Endodermal cell (in vitro differentiated cells): ENCODE measurements at regions not wholly inside any gene's neighbourhood (a gene's known extent, or its start where the extent isn't known, plus 50 kb on each side); places are given as distances from the start of the nearest gene placed in this dataset.

ENCODE experiments used
- DNase-seq: peaks from one replicate; pipeline ENCODE4 v3.0.0-alpha.2; 2017
- H3K27ac ChIP-seq: 2 replicates; pipeline ENCODE4 v1.5.1; 2013; ENCODE audit warnings: mild to moderate bottlenecking, low read depth, low read length, moderate library complexity
- H3K27me3 ChIP-seq: 2 replicates; pipeline ENCODE4 v1.6.1; 2013; ENCODE audit warnings: mild to moderate bottlenecking, low read length, moderate library complexity; ENCODE audit not compliant: insufficient read depth, control insufficient read depth, poor library complexity, severe bottlenecking
- H3K36me3 ChIP-seq: 2 replicates; pipeline ENCODE4 v1.7.0; 2013; ENCODE audit warnings: mild to moderate bottlenecking, low read length, moderate library complexity; ENCODE audit not compliant: control insufficient read depth, insufficient read depth
- H3K4me1 ChIP-seq: one replicate; pipeline ENCODE4 v1.7.0; 2013; ENCODE audit warnings: low read length; ENCODE audit not compliant: control insufficient read depth, insufficient read depth
- H3K4me3 ChIP-seq: 2 replicates; pipeline ENCODE4 v1.5.1; 2013; ENCODE audit warnings: mild to moderate bottlenecking, low read length, moderate library complexity
- H3K9ac ChIP-seq: 2 replicates; pipeline ENCODE4 v1.6.1; 2013; ENCODE audit warnings: mild to moderate bottlenecking, low read length, moderate library complexity; ENCODE audit not compliant: poor library complexity, severe bottlenecking; ENCODE audit errors: extremely low read depth
- H3K9me3 ChIP-seq: 2 replicates; pipeline ENCODE4 v1.6.1; 2013; ENCODE audit warnings: mild to moderate bottlenecking, low read length, moderate library complexity; ENCODE audit not compliant: control insufficient read depth
- H3K27ac Mint-ChIP-seq: 2 replicates; pipeline ENCODE4 v1.8.0; 2020; ENCODE audit warnings: mixed read lengths
- H3K27me3 Mint-ChIP-seq: 2 replicates; pipeline ENCODE4 v1.8.0; 2021; ENCODE audit warnings: mild to moderate bottlenecking, mixed read lengths; ENCODE audit not compliant: insufficient read depth
- H3K36me3 Mint-ChIP-seq: 2 replicates; pipeline ENCODE4 v1.8.0; 2020; ENCODE audit warnings: low read depth, mixed read lengths
- H3K4me1 Mint-ChIP-seq: 2 replicates; pipeline ENCODE4 v1.8.0; 2020; ENCODE audit warnings: mixed read lengths
- H3K4me3 Mint-ChIP-seq: 2 replicates; pipeline ENCODE4 v1.8.0; 2020; ENCODE audit warnings: mild to moderate bottlenecking, moderate library complexity, mixed read lengths
- H3K9me3 Mint-ChIP-seq: 2 replicates; pipeline ENCODE4 v1.8.0; 2020; ENCODE audit warnings: mild to moderate bottlenecking, mixed read lengths
- CTCF ChIP-seq: fragments of 200-600 bp; sonication (generic); conservative IDR thresholded peaks from 2 replicates; pipeline ENCODE4 v1.5.0; 2021; ENCODE audit warnings: antibody characterized with exemption, mild to moderate bottlenecking
- WGBS, 2 experiments: methylation state at CpG; one replicate each; pipeline versions ENCODE4 v1.1.5 to v1.1.7; 2013; ENCODE audit warnings: missing lambda C conversion rate in 2 of 2, mixed read lengths in 1 of 2; ENCODE audit not compliant: insufficient coverage in 1 of 2, insufficient read length in 1 of 2; 5-methylcytosine and 5-hydroxymethylcytosine counted together

GRCh38 chr1:216809649-216810048, 86.4 kb upstream of the ESRRG start:
- Histone ChIP-seq H3K9ac (no peak overlapping the region), H3K4me3 (no peak overlapping the region), H3K27me3 (no peaks in the 10 kb centered on the region), H3K27ac (no peak overlapping the region), H3K4me1 (no peaks in the 10 kb centered on the region), H3K9me3 (no peaks in the 10 kb centered on the region), H3K36me3 (no peaks in the 10 kb centered on the region)
- Mint-ChIP-seq H3K36me3 (no peaks in the 10 kb centered on the region), H3K4me3 (no peak overlapping the region), H3K4me1 (peaks cover 4% of the 10 kb centered on the region), H3K27ac (no peak overlapping the region), H3K27me3 (no peaks in the 10 kb centered on the region), H3K9me3 (no peaks in the 10 kb centered on the region)
- TF ChIP-seq CTCF = no peak
- 78 to 100% methylated on average over 1 to 5 of the region's 5 CpGs for WGBS, 2 experiments
- DNase-seq = no peak

DNA sequence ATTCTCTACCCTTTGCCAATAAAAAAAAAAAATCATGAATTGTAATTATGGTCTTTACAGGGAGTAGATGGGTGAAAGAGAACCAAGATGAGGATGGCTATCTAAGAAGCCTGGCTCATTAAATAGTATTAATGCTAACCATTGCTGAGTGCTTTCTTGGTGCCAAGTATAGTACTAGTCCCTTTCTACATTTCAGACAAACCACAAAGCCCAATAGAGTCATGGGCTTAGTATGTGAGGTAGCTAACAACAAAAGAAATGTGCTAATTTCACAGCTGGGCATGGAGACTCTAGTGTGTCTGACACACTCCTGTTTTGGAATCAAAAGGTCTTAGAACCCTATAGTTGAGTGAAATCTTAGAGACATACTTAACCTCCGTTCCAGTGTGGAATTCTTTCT, 84.5 kb upstream of the ESRRG start:
- Mint-ChIP-seq H3K27me3 (no peaks in the 10 kb centered on the region), H3K27ac (no peak overlapping the region)
- 100% methylated on average over 1 of the region's 1 CpG for WGBS, 2 experiments

GRCh38 chr1:216805953-216806352, 82.7 kb upstream of the ESRRG start:
- Histone ChIP-seq H3K27ac (no peak overlapping the region), H3K36me3 (no peaks in the 10 kb centered on the region), H3K4me3 (no peak overlapping the region), H3K4me1 (no peaks in the 10 kb centered on the region), H3K9me3 (no peaks in the 10 kb centered on the region), H3K27me3 (no peaks in the 10 kb centered on the region), H3K9ac (no peak overlapping the region)
- Mint-ChIP-seq H3K36me3 (no peaks in the 10 kb centered on the region), H3K27ac (no peak overlapping the region), H3K4me3 (no peak overlapping the region), H3K9me3 (no peaks in the 10 kb centered on the region), H3K4me1 (peaks cover 10% of the 10 kb centered on the region), H3K27me3 (no peaks in the 10 kb centered on the region)
- DNase-seq = no peak
- TF ChIP-seq CTCF = no peak
- WGBS, 2 experiments = 98% methylated on average over 1 of the region's 1 CpG; no CpG with 5 or more reads in 1 of the 2 experiments

More for the DNA sequence above, 84.5 kb upstream of the ESRRG start:
- Histone ChIP-seq H3K27ac (no peak overlapping the region), H3K27me3 (no peaks in the 10 kb centered on the region), H3K9me3 (no peaks in the 10 kb centered on the region), H3K4me1 (no peaks in the 10 kb centered on the region), H3K4me3 (no peak overlapping the region), H3K9ac (no peak overlapping the region), H3K36me3 (no peaks in the 10 kb centered on the region)
- H3K4me3 Mint-ChIP-seq = no peak overlapping the region
- no peak for DNase-seq
- H3K4me1 Mint-ChIP-seq = peaks cover 10% of the 10 kb centered on the region
- H3K36me3 Mint-ChIP-seq = no peaks in the 10 kb centered on the region
- H3K9me3 Mint-ChIP-seq = no peaks in the 10 kb centered on the region
- TF ChIP-seq CTCF = no peak
